LNCaP clone FGC (cell line): ENCODE measurements at regions not wholly inside any gene's neighbourhood (a gene's known extent, or its start where the extent isn't known, plus 50 kb on each side); places are given as distances from the start of the nearest gene placed in this dataset.

Source experiments
- DNase-seq: peaks from one replicate; pipeline ENCODE4 v3.0.0-alpha.2; 2011; ENCODE audit warnings: low read depth
- H3K4me3 ChIP-seq: 2 replicates; pipeline ENCODE4 v1.5.1; 2011; ENCODE audit warnings: mild to moderate bottlenecking, low read depth, low read length, control low read depth
- TF ChIP-seq, protein P1 (sequence below): IDR thresholded peaks from 2 replicates; pipeline ENCODE4 v1.5.1; 2012; ENCODE audit warnings: mild to moderate bottlenecking; ENCODE audit not compliant: control insufficient read depth, insufficient read depth; ENCODE audit errors: extremely low read depth

DNA sequence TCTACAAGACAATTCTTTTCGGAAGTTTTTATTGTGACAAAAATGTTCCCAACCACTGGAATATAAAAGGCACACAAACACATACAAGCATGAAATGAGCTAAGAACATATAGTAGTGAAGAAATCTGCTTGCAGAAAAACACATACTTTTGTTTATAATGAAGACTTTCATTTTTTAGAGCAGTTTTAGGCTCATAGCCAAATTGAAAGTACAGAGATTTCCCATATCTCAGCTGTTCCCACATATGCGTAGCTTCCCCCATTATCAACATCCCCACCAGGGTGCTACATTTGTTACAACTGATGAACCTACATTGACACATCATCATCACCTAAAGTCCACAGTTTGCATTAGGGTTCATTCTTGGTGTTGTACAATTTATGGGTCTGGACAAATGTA lies 249.4 kb downstream of the KCTD12 start:
- no peak for DNase-seq
- TF ChIP-seq, protein P1, sequence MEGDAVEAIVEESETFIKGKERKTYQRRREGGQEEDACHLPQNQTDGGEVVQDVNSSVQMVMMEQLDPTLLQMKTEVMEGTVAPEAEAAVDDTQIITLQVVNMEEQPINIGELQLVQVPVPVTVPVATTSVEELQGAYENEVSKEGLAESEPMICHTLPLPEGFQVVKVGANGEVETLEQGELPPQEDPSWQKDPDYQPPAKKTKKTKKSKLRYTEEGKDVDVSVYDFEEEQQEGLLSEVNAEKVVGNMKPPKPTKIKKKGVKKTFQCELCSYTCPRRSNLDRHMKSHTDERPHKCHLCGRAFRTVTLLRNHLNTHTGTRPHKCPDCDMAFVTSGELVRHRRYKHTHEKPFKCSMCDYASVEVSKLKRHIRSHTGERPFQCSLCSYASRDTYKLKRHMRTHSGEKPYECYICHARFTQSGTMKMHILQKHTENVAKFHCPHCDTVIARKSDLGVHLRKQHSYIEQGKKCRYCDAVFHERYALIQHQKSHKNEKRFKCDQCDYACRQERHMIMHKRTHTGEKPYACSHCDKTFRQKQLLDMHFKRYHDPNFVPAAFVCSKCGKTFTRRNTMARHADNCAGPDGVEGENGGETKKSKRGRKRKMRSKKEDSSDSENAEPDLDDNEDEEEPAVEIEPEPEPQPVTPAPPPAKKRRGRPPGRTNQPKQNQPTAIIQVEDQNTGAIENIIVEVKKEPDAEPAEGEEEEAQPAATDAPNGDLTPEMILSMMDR, result no peak

DNA sequence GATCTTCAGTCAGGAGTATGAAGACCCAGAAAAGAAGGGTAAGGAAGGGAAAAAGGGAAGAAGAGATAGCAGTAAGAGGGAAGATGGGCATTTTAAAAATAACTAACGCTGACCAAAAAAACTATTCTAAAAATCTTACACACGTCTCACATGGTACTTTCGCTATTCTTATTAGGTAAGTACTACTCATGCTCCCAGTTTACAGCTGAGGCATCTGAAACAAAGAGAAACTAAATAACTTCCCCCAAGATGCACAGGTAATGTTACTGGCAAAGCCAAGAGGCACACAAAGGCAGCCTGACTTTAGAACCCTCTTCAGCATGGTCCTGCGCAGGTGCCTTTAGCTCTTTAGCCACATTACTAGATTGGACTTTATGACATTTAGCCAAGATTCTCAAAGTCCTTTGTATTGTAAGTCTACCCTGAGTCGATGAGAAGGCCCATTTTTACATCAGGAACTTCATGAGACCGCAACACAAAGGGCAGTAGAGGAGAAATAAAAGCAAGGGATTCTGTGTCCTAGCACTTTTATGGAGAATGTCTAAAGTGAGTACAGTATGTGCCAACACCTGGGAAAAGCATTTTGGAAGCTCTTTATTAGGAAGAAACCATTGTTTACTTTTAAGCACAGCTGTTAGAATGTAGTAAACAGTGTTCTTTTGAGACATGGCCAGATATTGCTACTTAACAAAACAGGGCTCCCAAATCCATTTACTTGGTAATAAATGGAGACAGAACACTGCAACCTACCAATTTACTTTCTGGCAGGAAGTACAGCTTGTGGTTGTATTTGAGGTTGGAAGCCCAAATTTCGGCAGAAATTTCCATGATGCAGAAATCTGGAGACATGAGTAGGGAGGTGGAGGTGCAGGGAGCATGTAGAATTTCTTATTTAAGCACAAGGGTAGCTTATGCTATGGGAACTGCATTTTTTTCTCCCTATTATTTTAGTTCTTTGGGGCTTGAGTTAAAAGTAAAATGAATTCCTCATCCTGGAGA lies 250.7 kb downstream of the KCTD12 start:
- TF ChIP-seq, protein P1, result no peak
- H3K4me3 ChIP-seq, result no peak overlapping the region
- DNase-seq, result no peak

More for the DNA sequence above, 249.4 kb downstream of the KCTD12 start:
- H3K4me3 ChIP-seq, result no peak overlapping the region

DNA sequence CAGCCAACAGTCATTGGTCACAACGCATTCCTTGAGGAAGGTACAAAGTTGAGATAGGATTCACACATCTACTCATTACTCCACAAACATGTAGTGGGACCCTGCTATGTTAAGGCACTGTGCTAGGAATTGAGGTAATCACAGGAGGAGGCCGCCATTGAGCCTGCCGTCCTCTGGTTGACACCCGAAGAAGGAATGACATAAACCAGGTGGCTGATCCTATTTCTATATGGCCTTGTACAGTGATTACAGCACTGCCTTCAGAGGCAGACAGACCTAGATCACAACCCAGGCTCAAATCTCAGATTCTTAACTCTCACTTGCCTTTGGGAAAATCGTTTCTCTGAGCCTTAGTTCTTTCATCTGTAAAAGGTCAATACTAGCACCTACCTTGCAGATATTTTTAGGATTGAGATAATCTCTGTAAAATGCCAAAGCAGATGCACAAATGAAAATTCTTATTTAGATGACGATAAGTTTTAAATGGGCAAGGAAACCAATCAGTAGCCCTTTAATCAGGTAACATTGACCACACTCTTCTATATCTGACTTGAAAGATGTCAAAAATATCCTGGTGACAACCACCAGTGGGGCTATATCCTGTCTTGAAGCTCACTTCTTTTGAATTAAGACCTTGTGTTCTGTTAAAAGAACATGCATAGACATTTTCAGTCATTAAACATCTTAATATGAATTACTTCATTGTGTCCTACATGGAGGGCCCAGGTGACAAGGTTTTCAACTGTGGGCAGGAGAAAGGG lies 251.6 kb downstream of the KCTD12 start:
- no peak for DNase-seq
- H3K4me3 ChIP-seq, result no peak overlapping the region
- TF ChIP-seq, protein P1, result no peak

DNA sequence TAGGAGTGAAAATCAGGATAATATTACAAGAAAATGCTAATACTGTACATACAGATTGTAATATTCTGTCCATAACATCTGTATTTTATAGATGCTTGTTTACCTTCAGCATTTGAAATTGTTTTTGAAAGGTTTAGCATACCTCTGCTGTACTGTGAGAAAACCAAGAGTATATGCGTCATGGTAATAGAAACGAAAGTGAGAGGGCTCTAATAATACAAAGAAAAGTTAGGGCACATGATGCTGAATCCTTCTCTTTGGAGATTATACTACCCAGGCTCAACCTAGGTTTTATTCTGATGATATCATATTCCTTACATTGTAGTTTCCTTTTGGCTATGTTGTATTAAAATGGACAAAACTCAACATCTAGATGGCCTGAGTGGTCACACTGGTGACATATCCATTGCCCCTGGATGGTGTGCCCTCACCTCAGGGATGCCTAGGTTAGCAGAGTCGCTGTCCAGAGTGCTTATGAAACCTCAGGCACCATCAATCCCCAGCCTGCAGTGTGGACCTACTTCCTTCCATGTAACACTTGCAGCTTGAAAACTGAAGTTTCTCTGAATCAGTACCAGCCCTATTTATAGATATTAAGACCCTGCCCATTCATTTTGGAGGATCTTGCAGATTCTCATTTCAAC lies 253.7 kb downstream of the KCTD12 start:
- H3K4me3 ChIP-seq, result no peak overlapping the region
- DNase-seq, result no peak
- TF ChIP-seq, protein P1, result no peak

DNA sequence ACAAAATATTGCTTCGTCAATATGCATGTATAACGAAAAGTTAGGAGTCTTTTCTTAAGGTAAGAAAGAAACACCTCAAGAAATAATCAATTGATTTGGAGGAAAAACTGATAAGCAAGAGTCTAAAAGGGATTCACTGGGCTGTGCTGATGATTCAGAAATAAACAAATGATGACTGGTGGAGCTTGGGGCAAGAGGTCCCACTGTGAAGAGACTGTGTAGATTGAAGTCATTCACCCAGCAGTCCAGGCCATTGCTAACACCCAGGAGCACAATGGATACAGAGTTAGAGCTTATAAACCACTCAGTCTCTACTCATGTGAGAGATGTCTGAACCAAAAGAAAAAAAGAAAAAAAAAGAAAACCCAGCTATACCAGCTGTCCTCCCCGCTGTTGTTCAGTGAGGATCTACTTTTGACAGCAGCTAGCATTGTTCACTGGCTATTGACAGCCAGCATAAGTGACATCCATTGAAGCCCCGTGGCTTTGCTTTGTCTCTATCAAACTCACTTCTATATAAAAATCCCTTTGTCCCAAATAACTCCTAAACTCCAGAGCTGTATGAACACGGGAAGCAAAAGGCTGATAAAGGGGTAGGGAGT lies 255.5 kb downstream of the KCTD12 start:
- no peak for DNase-seq
- TF ChIP-seq, protein P1, result no peak
- H3K4me3 ChIP-seq, result no peak overlapping the region

DNA sequence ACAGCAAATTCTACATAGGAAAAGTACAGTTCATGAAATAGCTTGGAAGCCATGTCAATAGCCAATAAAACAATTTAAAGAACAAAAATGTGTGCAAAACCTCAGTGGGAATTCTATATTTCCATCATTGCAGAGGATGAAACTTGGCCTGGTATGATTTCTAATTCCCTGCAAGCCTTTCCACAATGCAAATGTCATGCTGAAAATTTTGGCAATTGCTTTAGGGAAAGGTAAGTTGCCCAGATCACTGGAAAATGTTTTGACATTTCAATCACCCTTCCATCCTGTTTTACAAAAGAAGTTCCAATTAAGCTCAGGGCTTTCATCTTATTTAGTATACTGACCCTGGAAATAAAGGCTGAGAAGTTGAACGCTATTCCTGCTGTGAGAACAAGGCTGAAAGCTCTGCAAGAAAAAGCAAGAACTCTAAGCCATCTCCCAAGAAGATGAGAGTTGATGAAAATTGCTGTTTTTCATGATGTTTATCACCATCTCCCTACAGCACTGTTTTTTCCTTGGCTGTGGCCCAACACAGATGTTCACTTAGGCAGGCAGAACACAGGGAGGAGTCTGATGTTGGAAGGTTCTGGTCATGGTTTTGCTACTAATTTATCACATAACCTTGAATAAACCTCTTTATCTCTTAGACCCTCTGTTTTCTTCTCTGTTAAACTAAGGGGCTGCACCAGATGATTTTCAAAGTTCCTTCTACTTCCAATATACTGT lies 263.7 kb downstream of the KCTD12 start:
- no peak for DNase-seq
- TF ChIP-seq, protein P1, result no peak

More for the DNA sequence above, 263.7 kb downstream of the KCTD12 start:
- H3K4me3 ChIP-seq, result no peak overlapping the region
